ENCODE measurements at regions not wholly inside any gene's neighbourhood (a gene's known extent, or its start where the extent isn't known, plus 50 kb on each side); places are given as distances from the start of the nearest gene placed in this dataset.

GRCh38 chr6:8578006-8578405 is 142.7 kb upstream of the SLC35B3 start:
- no peak for DNase-seq (ENCODE audit: low read depth)

GRCh38 chr6:8574749-8575468 is 139.6 kb upstream of the SLC35B3 start:
- no peak for DNase-seq (ENCODE audit: low read depth)

GRCh38 chr6:8574311-8574710 is 139.0 kb upstream of the SLC35B3 start:
- no peak for DNase-seq (ENCODE audit: low read depth)

GRCh38 chr6:8570256-8570920 is 135.0 kb upstream of the SLC35B3 start:
- no peak for DNase-seq (ENCODE audit: low read depth)

DNA sequence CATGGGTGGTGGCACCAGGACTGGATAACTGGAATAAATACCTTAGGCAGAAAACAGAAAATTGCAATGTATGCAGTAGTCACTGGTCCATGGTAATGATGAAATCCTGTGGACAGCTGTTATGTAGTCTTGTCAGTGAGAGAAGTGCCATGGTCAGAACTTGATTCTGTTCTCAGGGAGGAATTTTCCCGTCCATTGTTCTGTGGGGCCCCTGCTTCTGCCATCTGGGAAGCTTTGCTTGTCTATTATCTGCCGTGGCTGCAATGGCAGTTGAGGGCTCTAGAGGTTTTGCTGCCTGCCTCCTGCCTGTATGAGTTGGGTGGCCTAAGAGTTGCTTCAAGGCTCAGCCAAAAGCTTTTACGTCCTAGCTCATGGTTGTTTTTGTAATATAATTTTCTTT is 126.8 kb upstream of the SLC35B3 start:
- no peak for DNase-seq (ENCODE audit: low read depth)

DNA sequence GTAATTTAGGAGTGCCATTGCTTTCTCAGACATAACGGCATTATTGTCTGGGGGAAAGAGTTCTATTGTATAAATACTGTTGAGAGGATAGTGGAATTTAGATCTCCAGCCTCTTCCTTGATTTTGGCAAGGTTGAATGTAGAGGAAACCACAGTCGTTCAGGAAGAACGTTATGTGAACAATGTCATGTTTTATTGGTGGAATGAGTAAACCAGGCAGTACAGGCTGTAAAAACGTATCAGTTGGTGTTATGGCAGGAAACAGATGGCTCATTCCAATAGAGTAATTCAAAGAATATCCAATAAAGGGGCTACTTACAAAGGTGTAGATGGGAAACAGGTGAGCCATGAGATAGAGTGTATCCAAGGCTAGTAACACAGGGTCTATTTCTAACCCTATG is 123.6 kb upstream of the SLC35B3 start:
- DNase-seq (ENCODE audit: low read depth) = no peak

DNA sequence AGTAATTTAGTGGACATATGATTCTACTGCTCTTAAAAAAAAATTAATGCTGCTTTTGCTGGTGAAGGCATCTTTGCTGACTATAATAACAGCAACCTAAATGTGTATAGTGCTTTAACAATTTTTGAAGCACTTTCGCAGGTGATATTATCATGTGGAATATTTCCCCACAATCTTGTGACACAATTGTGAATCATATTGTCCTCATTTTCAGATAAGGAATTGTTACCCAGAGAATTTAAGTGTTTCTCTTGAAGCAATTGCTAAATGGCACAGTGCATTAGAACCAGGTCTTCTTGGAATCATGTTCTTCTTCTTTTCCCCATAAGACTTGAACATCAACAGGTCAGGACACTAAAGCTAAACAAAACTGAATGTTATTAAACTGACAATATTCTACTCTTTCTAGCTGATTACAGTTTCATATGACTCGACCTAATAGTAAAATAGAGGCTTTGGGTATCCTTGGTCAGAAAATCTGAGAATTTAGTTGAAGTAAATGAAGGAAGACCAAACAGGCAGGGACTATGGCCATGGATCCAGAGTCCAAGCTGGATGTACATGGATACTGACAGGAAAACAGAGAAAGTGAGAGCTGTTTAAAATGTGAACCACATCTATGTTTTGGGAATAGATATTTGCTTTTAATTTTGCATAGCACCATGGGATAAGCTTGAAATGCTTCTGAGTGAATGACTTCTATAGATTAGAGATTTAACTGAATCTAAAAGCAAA is 121.8 kb upstream of the SLC35B3 start:
- DNase-seq (ENCODE audit: low read depth) = no peak

DNA sequence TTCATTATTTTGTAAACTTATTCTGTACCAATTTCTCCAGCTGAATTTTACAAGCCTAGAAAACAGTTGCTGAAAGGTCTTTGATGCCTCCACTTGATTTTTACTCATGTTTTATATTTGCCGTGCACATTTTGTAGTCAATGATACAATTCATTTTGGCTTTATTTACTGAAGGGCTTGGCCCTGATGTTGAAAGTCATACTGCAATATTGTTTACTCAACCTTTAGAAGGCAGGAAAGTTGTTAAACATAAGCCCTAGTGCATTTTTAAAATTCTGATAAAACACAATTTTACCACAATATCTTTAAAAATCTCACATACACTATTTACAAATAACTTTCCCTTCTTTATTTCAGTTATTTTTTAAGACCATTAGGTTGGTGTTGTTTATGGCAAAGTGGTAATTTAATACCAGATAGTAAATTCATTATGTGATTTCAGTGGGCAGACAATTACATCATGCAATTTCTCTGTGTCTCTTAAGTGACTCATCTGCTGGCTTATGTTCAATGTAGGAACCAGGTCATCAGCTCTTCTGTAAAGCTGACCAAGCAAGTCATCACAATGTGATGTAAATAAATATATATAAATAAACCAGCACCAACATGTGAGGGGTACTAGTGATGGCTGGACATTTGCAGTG is 121.1 kb upstream of the SLC35B3 start:
- peak; percentile 41 for DNase-seq (ENCODE audit: low read depth)

- no peak for DNase-seq (ENCODE audit: low read depth)
These were observed 116.6 kb upstream of the SLC35B3 start for GRCh38 chr6:8551993-8552392.

GRCh38 chr6:8551386-8551785 is 116.0 kb upstream of the SLC35B3 start:
- no peak for DNase-seq (ENCODE audit: low read depth)

GRCh38 chr6:8549074-8549790 is 113.9 kb upstream of the SLC35B3 start:
- DNase-seq (ENCODE audit: low read depth) = no peak

DNA sequence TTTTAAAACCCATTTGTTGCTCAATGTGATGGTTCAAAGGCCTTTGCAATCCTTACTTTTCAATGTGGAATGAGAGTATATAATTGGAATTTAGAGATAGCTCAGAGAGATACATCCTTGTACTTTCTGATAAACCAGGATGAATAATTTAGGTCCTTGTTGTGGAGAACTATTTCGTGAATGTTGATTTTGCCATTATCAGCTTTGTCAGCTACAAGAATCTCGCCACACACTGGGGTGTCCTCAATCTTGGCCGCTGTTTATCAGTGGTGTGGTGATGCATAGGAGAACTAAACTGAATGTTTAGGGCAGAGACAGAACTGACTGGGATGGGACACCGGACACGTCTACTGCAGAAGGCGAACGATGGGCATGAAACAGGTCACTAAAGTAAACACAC is 111.2 kb upstream of the SLC35B3 start:
- no peak for DNase-seq (ENCODE audit: low read depth)

DNA sequence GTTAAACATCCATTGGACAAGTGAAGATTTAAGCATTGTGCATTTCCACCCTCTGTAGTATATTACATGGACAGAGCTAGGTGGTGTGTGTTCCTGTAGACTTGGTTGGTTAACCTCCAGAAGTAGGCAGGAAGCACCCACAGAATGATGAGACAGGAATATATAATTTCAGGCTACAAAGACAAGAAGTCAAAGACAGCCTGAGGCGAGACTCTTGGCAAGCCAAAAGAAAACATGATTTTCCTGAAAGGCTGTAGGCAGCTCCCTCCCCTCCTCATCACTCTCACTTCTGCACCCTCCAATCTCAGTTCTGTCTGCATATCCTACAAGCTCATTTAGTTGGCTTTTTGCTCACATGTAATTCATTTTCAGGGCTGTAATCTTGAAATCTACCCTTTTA is 110.0 kb upstream of the SLC35B3 start:
- DNase-seq (ENCODE audit: low read depth) = no peak

DNA sequence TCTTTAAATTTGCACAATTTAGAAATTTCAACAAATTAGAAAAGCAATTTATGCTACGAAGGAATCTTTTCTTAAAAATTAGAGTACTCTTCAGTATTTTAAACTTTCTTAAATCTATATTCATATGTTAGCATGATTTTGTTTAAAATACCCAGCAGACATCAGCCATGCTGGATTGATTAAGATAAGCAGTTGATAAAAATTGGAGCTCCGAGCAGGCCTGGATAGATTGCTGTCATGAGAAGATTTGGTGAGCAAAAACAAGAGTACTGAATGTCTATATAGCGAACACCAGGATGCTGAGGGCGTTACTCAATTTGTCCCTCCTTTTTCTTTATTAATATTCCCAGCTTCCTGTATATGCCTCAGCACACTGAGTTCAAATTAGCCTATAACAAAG is 108.4 kb upstream of the SLC35B3 start:
- no peak for DNase-seq (ENCODE audit: low read depth)

DNA sequence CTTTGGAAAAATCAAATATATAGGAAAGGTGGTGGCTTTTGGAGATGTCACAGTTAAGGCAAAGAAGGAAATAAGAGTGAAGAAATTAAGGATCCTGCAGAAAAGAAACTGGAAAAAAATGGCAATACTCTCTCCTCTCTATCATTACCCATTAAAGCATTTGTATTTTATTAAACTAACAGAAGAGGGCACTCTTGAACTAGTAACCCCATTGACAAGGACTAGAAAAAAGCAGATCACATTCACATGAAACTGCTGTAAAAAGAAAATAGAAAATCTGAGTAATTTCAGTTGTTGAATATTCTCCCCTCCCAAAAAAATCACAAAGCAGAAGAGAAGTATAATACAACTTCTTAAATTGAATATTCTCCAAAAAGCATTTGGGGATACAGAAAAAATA is 104.1 kb upstream of the SLC35B3 start:
- DNase-seq (ENCODE audit: low read depth) = peak; percentile 2

GRCh38 chr6:8536122-8536521 is 100.8 kb upstream of the SLC35B3 start:
- DNase-seq (ENCODE audit: low read depth) = no peak

- no peak for DNase-seq (ENCODE audit: low read depth)
These were observed 100.2 kb upstream of the SLC35B3 start for GRCh38 chr6:8535519-8535918.

- no peak for DNase-seq (ENCODE audit: low read depth)
These were observed 95.6 kb upstream of the SLC35B3 start for GRCh38 chr6:8530785-8531435.

GRCh38 chr6:8529250-8529649 is 93.9 kb upstream of the SLC35B3 start:
- DNase-seq (ENCODE audit: low read depth) = no peak

DNA sequence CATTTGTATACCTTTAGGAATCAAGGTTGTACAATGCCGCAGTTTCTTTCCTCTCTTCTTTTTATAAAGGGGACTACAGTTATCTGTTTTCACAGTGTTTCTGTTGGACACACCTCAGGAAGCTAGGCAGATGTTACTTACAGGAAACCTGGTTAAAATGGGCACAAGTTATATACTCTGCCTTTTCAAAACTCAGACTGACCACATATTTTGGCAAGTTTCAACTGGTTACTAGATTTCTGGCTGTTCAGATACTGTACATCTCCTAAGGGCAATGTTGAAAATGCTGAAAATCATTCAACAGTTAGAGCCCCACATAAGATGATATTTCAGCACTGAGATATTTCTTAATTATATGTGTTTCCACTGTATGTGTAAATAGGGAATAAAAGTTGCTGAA is 92.5 kb upstream of the SLC35B3 start:
- DNase-seq (ENCODE audit: low read depth) = no peak

DNA sequence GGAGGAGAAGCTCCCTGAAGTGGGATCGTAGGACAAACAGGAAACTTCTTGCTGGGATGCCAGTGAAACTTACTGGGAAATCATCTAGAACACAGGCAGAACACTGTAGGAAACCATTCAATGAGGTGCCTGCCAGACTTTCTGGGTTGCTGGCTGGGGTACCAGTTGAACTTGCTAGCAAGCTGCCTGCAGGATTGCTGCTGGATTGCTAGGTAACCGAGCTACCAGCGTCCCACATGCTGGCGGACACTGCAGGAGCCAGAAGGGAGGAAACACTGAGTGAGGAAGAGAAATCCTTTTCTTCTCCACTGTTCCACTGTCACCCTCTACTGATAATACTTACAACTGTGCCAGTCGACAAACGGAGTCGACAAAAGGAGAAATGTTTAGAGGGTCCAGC is 91.3 kb upstream of the SLC35B3 start:
- no peak for DNase-seq (ENCODE audit: low read depth)

- no peak for DNase-seq (ENCODE audit: low read depth)
These were observed 90.0 kb upstream of the SLC35B3 start for GRCh38 chr6:8525370-8525769.

Data from non-pigmented ciliary epithelial cell (primary cell).